ENCODE measurements at regions not wholly inside any gene's neighbourhood (a gene's known extent, or its start where the extent isn't known, plus 50 kb on each side); places are given as distances from the start of the nearest gene placed in this dataset.

- no peak for DNase-seq (ENCODE audit: low read depth)
- TF ChIP-seq, protein P1, sequence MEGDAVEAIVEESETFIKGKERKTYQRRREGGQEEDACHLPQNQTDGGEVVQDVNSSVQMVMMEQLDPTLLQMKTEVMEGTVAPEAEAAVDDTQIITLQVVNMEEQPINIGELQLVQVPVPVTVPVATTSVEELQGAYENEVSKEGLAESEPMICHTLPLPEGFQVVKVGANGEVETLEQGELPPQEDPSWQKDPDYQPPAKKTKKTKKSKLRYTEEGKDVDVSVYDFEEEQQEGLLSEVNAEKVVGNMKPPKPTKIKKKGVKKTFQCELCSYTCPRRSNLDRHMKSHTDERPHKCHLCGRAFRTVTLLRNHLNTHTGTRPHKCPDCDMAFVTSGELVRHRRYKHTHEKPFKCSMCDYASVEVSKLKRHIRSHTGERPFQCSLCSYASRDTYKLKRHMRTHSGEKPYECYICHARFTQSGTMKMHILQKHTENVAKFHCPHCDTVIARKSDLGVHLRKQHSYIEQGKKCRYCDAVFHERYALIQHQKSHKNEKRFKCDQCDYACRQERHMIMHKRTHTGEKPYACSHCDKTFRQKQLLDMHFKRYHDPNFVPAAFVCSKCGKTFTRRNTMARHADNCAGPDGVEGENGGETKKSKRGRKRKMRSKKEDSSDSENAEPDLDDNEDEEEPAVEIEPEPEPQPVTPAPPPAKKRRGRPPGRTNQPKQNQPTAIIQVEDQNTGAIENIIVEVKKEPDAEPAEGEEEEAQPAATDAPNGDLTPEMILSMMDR (IDR thresholded peaks at IDR 0.05; ENCODE audit: control insufficient read depth, extremely low read depth, insufficient read depth): no peak
- H3K4me3 ChIP-seq (ENCODE audit: low read depth, low read length): no peak overlapping the region
Measured at GRCh38 chr2:145253492-145253891, 733.6 kb upstream of the ZEB2 start.

- H3K4me3 ChIP-seq (ENCODE audit: low read depth, low read length): no peak overlapping the region
- DNase-seq (ENCODE audit: low read depth): no peak
- TF ChIP-seq, protein P1 (IDR thresholded peaks at IDR 0.05; ENCODE audit: control insufficient read depth, extremely low read depth, insufficient read depth): no peak
Measured at GRCh38 chr2:145245268-145245870, 725.5 kb upstream of the ZEB2 start.

GRCh38 chr2:145235312-145235711, 715.4 kb upstream of the ZEB2 start:
- TF ChIP-seq, protein P1 (IDR thresholded peaks at IDR 0.05; ENCODE audit: control insufficient read depth, extremely low read depth, insufficient read depth): no peak
- DNase-seq (ENCODE audit: low read depth): no peak
- no peak overlapping the region for H3K4me3 ChIP-seq (ENCODE audit: low read depth, low read length)

DNA sequence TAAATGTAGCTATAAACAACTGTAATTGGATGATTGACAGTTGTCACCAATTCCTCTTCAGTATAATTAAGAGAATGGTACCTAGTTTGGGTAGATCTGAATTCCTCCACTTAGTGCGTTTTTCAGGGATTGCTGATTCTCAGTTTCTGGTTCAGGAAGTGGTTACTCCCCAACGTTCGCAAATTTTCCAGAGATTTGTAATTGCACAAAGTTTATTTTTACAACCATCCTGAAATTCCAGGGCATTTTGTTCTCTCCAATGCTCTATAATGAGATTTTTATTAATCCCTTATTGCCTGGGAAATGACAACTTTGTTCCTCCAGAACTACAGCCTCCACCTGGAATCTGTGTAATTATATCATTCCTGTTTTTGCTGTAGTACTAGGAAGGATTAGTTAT, 710.6 kb upstream of the ZEB2 start:
- TF ChIP-seq, protein P1 (IDR thresholded peaks at IDR 0.05; ENCODE audit: control insufficient read depth, extremely low read depth, insufficient read depth): no peak
- no peak for DNase-seq (ENCODE audit: low read depth)
- H3K4me3 ChIP-seq (ENCODE audit: low read depth, low read length): no peak overlapping the region

DNA sequence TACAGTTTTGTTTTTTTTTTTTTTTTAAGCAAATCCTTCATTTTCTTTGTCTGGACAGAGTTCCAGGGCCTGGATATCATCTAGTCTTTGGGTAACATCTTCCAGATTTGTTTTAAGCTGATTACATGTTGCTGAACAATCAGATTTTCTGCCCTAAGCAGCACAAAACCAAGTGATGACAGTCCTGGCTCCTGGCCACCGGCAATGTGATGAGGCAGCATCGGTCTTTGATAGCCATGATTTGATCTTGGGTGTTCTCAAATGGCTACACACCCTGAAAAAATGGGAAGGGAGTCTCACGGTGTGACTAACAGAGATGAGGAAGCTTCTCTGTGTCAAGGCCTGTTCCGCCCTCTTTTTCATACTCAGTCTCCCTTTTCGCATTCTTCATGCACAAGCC, 708.6 kb upstream of the ZEB2 start:
- no peak overlapping the region for H3K4me3 ChIP-seq (ENCODE audit: low read depth, low read length)
- DNase-seq (ENCODE audit: low read depth): no peak
- TF ChIP-seq, protein P1 (IDR thresholded peaks at IDR 0.05; ENCODE audit: control insufficient read depth, extremely low read depth, insufficient read depth): no peak

DNA sequence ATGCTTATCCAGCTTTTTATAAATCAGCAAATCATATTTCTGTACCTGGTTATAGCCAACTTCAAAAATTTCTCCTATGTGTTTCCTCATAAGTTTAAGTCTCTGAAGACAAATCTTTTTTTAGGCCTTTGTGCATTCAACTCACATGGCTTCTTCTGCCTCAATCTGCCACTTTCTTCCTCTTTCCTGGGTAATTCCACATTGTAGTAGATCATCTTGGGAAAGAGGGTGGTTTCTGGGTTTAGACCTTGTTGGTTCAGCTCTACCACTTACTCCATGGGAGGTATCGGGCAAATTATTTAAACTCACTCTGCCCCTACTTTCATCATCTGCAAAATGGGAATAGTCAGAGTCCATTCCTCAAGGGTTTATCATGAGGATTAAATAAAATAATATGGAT, 707.0 kb upstream of the ZEB2 start:
- TF ChIP-seq, protein P1 (IDR thresholded peaks at IDR 0.05; ENCODE audit: control insufficient read depth, extremely low read depth, insufficient read depth): no peak
- H3K4me3 ChIP-seq (ENCODE audit: low read depth, low read length): no peak overlapping the region
- DNase-seq (ENCODE audit: low read depth): no peak

DNA sequence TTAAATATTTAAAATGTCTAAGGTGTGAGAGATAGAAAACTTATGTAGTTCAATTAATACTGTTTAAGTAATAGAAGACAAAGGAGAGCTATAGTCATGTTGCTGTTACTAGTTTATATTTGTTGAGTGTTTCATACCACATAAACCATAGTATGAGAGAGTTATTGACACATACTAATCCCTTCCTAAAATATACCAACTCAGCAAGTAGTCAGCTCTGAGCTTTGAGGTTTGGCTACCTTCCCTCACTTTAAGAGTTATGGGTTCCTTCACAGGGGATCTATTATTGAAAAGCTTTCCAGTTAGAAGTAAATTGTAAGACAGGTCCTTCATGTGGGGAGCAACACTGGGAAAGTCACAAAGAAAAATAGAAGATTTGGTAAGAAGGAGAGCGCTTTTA, 701.6 kb upstream of the ZEB2 start:
- DNase-seq (ENCODE audit: low read depth): no peak
- TF ChIP-seq, protein P1 (IDR thresholded peaks at IDR 0.05; ENCODE audit: control insufficient read depth, extremely low read depth, insufficient read depth): no peak
- H3K4me3 ChIP-seq (ENCODE audit: low read depth, low read length): no peak overlapping the region
